GM21529 (cell line): ENCODE measurements at regions not wholly inside any gene's neighbourhood (a gene's known extent, or its start where the extent isn't known, plus 50 kb on each side); places are given as distances from the start of the nearest gene placed in this dataset.

Experiments
- ATAC-seq: cut with Tn5 transposase; IDR thresholded peaks from one replicate; pipeline ENCODE4 v1.9.1; 2021; ENCODE audit not compliant: unreplicated experiment

GRCh38 chr12:14252697-14253096 lies 112.8 kb upstream of the ATF7IP start:
- no peak for ATAC-seq

- no peak for ATAC-seq
Measured at GRCh38 chr12:14253496-14253895, 112.0 kb upstream of the ATF7IP start.

- ATAC-seq = no peak
Measured at GRCh38 chr12:14254781-14255180, 110.7 kb upstream of the ATF7IP start.

DNA sequence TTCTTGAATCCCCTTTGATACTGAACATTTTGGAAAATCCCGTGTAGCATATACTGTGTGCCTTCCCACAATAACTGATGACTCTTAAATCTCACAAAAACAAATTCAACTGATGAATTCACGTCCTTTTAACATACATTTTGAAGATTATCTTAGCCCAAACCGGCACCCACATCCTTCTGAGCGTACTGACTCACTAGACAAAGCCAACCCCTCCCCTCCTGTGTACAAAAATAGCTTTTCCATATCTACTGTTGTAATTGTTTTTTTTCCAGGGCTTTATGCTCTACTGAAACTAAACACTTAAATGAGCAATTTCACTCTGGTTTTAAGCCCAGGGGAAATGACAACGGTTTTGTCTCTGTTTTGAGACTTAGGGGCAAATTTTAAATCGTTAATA lies 109.4 kb upstream of the ATF7IP start:
- no peak for ATAC-seq

GRCh38 chr12:14256555-14257169 lies 108.8 kb upstream of the ATF7IP start:
- ATAC-seq = peak; percentile 51

GRCh38 chr12:14257303-14257733 lies 108.2 kb upstream of the ATF7IP start:
- ATAC-seq = no peak

- peak; percentile 65 for ATAC-seq
Measured at GRCh38 chr12:14257734-14258574, 107.5 kb upstream of the ATF7IP start.

GRCh38 chr12:14258575-14258940 lies 106.9 kb upstream of the ATF7IP start:
- ATAC-seq = no peak

DNA sequence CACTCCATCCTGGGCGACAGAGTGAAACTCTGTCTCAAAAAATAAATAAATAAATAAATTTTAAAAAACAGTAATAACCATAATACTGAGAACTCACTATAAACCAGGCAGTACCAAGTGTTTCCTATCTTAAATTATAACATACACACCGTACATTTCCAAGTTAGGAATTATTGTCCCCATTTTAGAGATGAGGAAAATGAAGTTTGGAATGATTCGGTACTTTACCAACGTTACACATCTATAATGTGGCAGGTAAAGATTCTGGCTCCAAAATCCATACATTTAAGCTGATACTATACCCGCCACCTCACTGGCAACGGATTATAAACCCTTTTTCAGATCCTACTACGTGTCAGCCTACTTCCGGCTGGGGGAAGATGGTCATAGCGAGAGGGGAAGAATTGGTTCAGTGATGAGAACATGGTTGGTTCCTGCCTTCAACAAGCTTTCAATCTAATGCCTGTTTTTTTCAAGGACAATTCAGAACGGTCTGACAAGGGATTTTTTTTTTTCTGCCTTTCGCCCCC lies 105.9 kb upstream of the ATF7IP start:
- no peak for ATAC-seq

- ATAC-seq = no peak
Measured at GRCh38 chr12:14260011-14260993, 105.2 kb upstream of the ATF7IP start.

- ATAC-seq = no peak
Measured at GRCh38 chr12:14261096-14261495, 104.4 kb upstream of the ATF7IP start.

DNA sequence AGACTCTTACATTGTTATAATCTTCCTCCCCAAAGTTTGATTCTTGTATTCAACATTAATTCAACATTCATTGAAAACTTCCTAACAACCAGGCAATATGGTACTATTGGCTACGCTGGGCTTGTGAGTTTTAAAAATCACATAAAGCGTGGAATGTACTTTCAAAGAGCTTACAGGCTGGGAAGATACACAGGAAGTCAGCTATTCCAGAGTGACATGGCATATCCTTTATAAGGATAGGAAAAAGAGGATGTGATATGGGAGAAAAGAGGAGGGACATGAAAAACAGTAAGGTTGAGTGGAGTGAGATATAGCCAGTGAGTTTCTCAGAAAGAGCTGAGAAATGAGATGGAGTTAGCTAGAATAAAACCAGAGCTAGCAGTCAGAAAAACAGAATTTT lies 103.6 kb upstream of the ATF7IP start:
- no peak for ATAC-seq

DNA sequence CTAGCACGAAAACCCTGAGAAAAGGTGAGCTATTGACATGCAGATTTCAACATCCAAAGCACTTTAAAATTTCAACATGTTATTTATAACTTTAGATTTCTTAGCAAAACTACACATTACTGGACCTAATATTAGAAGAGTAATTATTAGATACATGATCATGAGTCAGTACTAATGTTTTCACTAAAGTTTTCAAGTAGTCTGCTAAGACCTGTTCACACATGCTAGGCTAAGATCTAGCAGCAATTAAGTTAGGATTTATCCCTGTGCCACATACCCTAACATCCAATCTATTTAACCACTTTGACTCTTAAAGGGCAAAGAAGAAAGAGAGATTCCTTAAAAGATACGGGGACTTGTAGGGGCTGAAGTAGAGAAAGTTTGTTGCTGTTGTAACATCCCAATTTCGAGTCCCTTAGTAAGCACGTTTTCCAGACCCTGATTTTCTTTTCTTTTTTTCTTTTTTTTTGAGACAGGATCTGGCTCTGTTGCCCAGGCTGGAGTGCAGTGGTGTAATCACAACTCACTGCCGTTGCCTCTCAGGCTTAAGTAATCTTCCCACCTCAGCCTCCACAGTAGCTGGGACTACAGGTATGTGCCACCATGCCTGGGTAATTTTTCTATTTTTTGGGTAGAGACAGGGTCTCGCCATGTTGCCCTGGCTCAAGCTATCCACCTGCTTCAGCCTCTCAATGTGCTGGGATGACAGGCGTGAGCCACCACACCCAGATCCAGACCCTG lies 102.5 kb upstream of the ATF7IP start:
- ATAC-seq = no peak

GRCh38 chr12:14263742-14264141 lies 101.7 kb upstream of the ATF7IP start:
- no peak for ATAC-seq

DNA sequence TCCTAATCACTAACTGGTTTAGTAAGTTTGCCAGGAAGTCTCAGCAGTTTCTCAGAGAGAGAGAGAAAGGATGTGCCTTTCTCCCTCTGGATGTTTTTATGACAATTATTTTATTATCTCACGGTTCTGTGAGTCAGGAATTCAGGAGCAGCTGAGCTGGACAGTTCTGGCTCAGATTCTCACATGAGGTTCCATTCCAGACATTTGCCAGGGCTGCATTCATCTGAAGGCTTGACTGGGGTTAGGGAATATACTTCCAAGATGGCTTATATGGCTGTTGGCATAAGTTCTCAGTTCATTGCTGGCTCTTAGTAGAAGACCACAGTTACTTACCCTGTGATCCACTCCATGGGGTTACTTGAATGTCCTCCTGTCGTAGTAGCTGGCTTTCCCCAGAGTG lies 101.2 kb upstream of the ATF7IP start:
- no peak for ATAC-seq

DNA sequence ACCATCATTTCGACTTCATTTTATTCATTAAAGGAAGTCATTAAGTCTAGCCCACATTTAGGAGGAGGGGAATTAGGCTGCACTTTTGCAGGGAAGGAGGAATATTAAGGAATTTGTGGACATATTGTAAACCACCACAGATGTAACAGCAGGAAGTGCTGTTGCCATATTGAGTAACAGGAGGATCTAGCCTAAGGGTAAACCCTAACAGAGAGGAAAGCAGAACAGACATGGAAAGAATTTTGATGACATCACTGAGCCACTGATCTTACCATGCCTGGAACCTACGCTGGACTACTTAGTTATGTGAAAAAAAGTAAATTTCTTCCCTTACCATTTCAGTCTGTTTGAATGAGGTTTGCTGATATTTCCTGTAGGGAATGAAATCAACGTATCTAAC lies 100.7 kb upstream of the ATF7IP start:
- ATAC-seq = no peak

DNA sequence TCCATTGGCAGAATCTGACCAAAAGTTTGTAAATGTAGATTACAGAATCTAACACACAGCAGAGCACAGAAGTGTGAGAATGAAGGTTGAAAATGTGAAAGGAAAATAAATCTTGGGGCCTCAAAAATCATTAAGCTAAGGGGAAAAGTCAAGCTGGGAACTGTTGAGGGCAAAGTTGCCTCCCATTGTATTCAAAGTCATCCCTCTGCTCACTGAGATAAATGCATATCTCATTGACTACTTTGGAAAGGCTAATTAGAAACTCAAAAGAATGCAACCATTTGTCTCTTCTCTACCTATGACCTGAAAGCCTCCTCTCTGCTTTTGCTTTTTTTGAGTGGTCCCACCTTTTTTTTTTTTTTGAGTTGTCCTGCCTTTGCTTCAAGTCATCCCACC lies 97.4 kb upstream of the ATF7IP start:
- no peak for ATAC-seq

DNA sequence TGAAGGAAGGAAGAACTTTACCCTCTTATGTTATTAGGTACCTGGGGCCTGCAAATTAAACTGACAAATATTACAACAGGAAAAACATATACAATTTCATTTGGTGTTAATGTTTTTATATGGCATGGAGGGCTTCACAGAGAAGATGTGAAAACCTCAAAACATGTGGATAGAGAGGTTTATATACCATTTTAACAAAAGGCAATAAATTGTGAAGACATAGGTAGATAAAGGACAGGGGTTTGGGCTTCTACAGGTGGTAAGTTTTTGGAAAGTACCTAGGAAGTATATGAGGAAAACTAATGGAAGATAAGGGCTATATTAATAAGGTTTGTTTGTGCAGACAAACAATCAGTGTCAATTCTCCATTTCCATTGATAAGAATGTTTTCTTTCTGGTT lies 95.1 kb upstream of the ATF7IP start:
- no peak for ATAC-seq

DNA sequence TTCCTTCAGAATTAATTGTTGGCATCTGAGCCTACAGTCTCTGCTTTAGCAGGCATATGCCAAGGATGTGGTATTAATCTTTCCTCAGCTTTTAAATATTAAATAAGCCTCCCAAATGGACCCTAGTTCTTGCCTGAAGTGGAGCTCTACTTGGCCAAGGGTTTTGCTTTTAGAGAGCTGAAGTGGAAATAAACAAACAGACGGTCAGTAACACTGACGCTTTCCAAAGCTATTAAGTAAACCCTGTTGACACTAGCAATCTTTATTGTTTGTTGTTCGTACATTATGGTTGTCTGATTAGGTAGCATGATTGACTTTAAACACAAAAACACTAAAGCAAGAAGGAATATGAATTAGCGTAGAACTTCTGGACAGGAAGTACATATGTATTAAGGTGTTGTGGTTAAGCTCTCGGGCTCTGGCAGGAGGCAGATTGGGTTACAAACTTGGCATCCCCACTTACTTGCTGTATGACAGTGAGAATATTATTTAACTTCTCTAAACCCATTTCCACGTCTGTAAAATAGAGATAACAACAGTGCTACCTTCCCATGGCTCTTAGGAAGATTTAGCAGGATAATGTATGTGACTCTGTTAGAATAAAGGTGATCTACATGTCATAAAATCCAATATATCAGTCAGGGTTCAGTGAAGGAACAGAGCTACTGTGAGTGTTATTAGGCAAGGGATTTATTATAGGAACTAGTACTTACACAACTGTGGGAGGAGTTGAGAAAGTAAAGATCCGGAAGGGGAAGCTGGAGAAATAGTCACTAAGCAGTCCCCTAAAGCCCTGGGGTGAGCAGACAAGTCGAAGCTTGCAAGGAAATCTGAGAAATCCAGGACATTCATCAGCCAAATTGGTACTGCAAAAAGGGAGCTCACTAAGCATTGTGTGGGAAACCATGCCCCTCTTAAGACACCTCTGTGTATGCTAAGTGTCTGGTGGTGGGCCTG lies 92.2 kb upstream of the ATF7IP start:
- ATAC-seq = peak; percentile 49
